HS-5 (cell line): ENCODE measurements at regions not wholly inside any gene's neighbourhood (a gene's known extent, or its start where the extent isn't known, plus 50 kb on each side); places are given as distances from the start of the nearest gene placed in this dataset.

Source experiments
- DNase-seq: peaks from one replicate; pipeline ENCODE4 v3.0.0-alpha.2; 2012; ENCODE audit warnings: low read depth

DNA sequence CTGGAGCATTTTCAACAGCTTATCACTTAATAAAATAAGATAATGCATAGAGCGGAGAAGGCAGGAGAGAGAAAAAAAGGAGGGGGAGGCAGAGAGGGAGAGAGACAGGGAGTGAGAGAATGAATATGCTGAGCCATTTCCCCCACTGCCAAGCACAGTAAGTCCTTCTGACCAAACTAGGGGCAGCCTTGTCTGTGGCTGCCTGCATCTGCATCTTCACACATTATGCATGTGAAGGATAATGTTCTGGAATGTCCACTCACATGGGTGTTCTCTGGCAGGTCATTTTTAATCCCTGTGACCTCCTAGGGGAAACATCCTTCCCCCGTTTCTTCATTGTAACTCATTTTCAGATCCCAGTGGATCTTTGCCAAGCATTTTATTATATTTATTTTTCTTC is 269.3 kb downstream of the FOXA2 start:
- no peak for DNase-seq

- peak; percentile 6 for DNase-seq
Observed at GRCh38 chr20:22312744-22313346, 271.5 kb downstream of the FOXA2 start.

DNA sequence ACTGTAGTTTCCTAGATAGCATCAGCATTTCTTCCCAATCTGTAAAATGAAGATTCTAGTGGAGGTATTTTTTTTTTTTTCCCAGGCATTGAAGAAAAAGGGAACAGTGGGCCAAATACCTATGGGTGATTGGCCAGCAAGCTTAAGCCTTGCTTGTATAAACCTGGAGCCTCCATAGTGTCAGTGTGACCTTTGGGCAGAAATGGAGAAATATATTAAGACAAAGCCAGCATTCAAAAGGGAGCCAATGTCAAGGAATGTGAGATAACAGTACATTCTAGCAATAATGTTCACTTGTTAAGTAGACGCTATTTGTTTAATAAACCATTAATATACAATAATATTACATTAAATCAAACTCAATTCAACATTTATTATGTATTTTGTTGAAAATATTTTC is 275.4 kb downstream of the FOXA2 start:
- no peak for DNase-seq

GRCh38 chr20:22307409-22307808 is 277.0 kb downstream of the FOXA2 start:
- no peak for DNase-seq

DNA sequence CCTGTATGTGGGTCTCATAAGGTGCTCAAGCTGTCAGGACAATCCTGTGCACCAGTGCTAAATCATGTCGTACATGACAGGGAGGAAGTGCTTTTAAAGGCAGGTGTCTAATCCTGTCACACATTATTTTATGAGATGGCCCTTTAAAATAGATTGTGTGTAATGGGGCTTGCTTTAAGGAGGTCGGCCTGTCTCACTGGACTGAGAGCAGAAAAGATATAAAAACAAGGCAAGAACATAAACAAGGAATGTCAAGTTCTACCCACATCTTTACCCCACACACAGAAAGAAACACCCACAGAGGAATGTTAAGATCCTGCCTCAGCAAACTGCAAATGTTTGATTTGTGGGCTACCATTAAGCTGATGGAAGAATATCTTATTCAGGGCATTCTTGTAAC is 279.0 kb downstream of the FOXA2 start:
- no peak for DNase-seq

- DNase-seq = no peak
Observed at GRCh38 chr20:22303523-22303922, 280.8 kb downstream of the FOXA2 start.

DNA sequence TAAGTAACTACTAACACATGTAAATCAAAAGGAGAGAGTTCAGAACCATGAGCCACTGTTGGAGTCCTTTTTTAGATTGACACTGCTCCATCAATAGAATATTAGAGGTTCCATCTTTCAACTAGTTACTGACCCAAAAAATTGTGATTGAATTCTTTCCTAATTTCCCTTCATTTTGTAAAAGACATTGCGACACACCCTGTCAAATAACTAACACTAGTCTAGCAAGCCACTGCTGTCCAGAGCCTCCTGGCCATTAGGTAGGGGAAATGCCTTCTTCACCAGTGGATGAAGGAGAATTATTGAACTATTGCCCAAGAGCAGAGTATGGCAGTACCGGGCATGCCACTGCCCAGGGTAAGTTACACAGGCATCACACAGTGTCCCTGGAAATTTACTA is 282.3 kb downstream of the FOXA2 start:
- no peak for DNase-seq

GRCh38 chr20:22293886-22294285 is 290.5 kb downstream of the FOXA2 start:
- no peak for DNase-seq

DNA sequence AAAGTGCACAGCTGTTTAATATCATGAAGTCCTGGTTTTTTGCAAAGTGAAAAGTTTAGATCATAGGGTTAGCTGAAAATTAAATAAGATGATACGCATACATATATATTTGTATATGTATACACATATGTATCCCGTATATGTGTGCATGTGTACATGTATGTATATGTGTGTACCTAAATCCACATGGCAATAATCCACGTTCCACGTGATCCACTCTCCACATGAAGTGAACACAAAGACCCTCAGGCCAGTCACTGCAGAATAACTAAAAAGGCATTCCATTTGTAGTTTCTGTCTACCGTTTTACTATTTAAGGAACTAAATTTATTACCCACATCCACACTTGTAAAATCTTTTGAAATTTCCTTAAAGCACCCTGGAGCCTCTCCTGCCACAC is 294.9 kb downstream of the FOXA2 start:
- no peak for DNase-seq

GRCh38 chr20:22288957-22289356 is 295.4 kb downstream of the FOXA2 start:
- DNase-seq = no peak

DNA sequence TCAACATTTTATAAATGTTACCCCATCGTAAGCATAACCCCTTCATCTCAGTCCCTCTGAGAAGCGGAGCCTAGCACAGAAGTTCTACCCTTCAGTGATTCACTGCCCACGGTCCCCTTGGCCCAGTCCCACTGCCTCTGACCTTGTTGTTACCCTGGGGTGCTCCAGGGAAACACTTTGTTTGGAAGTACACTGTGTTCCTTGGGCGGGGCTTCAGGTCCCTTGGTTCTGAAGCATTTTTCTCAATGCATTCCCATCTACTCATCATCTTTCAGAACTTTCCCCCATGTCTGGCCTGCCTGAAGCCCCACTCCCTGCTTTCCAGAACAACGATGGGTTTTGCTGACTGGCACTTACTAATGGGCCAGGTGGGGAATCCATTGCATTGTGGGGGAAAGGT is 296.2 kb downstream of the FOXA2 start:
- DNase-seq = no peak

DNA sequence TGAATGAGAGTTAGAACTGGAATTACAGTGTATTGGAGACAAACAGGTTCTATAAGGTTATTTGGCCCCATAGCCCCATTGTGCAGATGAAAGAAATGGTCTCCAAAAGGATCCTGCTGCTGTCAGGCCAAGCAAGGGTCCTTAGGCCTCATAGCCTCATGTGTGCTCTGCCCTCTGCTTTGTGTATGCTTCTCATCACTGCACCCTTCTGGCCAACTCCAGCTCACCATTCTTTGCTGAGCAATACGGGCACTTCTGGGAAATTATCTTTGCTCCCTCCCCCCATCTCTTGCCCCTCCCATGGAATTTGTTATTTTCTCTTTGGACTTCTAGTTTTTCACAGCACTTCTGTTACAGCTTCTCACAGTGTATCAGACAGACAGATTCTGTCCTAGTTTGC is 298.8 kb downstream of the FOXA2 start:
- no peak for DNase-seq

DNA sequence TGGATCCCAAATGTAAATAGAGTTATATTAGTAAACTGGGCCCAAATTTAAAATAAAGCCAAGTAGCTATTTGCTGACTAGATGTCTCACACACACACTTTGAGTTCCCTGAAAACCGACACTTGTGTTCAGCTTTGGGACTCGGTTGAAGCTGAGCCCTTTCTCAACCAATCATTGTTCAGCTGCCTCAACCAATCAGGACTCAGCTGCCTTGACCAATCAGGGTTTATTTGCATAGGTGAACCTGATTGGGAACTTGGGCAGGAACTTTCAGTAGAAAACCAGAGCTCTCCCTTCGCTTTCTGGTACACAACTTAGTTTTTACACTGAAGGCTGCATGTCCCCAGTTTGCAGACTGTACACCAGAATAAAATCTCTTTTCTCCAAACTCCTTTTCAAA is 301.7 kb downstream of the FOXA2 start:
- no peak for DNase-seq

GRCh38 chr20:22274330-22274729 is 310.0 kb downstream of the FOXA2 start:
- DNase-seq = no peak

DNA sequence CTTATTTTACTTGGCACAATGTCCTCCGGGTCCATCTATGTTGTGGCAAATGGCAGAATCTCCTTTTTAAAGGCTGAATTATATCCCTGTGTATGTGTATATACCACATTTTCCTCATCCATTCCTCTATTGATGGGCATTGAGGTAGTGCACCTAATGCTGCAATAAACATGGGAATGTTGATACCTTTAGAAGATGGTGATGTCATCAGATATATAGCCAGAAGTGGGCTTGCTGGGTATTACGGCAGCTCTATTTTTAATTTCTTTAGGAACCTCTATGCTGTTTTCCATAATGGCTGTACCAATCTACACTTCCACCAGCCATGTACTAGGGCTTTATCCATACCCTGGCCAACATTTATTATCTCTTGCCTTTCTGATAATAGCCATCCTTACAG is 315.7 kb downstream of the FOXA2 start:
- no peak for DNase-seq

- DNase-seq = no peak
Observed at GRCh38 chr20:22264917-22265316, 319.5 kb downstream of the FOXA2 start.

GRCh38 chr20:22260506-22260905 is 323.9 kb downstream of the FOXA2 start:
- no peak for DNase-seq

DNA sequence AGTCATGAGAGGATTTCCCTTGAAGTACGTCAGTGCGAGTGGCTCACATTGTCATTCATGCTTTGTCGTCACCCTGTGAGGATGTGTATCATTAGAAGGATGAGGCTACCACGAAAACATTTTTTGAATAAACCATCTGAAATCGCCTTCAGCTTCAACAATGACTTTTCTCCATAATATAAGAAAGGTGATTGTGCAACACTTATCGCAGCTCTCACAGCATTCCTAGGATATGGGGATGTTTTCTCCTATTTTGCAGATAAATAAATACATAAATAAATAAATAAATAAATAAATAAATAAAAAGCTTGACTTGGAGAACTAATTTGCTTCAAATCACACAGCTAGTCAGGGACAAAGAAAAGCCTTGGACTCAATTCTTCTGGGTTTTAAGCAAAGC is 326.5 kb downstream of the FOXA2 start:
- DNase-seq = no peak

DNA sequence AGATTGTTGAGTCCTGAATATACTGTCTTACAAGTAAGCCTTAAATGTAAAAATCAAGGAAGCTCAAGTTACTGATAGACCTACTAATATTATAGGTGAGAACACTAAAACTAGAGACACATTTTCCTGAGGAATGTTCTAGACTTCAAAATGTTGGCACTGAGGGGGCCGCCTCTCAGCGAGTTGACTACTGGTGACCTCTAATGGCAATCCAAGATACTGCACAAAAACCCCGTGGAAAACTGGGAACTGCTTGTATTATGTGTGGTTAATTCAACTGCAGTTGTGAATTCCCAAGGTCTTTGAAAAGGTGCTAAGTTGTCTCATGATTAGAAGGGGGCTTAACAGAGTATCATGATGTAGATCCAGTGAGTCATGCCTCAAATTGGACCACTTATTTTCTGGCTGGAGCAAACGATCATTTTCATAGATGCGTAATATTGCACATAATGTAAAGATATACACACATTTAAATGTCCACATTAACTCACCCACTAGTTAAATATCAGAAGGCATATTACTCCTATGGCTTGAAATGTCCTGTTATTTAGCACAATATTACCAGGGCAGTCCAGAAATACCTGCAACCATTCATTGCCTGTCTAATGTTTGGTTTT is 336.2 kb downstream of the FOXA2 start:
- DNase-seq = no peak

DNA sequence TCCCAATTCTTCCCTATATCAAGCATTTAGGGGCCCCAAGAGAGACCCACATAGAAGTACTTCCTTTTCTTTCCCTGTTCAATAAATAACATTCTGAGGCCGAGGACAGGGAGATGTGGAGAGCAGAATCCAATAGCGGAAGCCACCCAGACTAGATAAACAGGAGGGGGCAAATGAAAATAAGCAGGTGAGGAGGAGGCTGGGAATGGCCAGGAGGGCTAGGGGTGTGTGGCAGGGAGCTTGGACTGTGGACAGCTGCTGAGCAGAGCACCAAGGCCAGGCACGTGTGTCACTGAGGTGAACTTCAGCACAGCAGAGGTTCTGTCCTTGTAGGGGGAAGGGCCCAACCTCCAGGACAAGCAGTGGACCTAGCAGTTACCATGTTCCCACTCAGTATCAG is 339.2 kb downstream of the FOXA2 start:
- DNase-seq = no peak

DNA sequence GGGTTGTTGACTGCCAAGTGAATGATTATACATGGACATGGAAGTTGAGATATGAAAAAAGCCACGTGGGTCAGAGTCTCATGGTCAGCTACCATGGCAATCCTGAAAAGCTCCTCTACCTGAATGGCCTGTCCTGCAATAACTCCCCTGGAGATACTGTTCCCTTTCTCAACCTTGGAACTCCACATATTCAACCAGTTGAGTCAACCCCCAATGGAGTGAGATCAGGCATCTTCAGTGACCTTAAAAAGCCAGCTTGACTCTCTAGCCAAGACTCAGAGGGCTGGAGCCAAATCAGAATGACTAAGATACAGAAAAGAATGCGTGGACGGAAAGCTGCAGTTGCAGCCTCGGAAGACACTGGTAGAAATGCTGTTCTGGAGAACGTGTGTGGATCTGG is 341.3 kb downstream of the FOXA2 start:
- DNase-seq = no peak

- DNase-seq = no peak
Observed at GRCh38 chr20:22241609-22242008, 342.8 kb downstream of the FOXA2 start.

GRCh38 chr20:22232923-22233322 is 351.4 kb downstream of the FOXA2 start:
- DNase-seq = no peak

DNA sequence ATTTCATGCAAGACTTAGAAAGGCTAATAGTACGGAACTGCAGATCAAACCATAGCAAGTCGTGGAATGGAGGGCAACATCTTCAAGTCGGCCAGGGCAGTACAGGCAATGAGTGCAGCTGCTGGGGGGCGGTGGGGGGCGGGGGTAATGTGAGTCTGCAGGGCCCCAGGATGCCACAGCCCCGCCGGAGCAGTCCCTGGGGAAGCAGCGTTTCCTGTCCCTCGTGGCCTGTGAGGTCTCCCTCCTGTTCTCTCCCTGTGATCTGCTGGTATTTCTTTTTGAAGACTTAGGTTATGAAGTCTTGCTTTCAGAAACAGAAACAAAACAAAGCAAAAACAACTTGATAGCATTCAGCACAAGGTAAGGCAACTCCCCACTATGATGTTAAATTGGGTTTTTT is 351.9 kb downstream of the FOXA2 start:
- DNase-seq = no peak
